HG02970 (cell line): ENCODE measurements at regions not wholly inside any gene's neighbourhood (a gene's known extent, or its start where the extent isn't known, plus 50 kb on each side); places are given as distances from the start of the nearest gene placed in this dataset.
"Not testable (repeated sequence)": the region's sequence is repeated elsewhere in the genome, so short reads cannot be mapped to it uniquely, and the experiment has no call there.

ENCODE experiments used
- ATAC-seq: cut with Tn5 transposase; IDR thresholded peaks from one replicate; pipeline ENCODE4 v1.9.1; 2021; ENCODE audit warnings: mild to moderate bottlenecking, moderate library complexity, moderate number of reproducible peaks; ENCODE audit not compliant: unreplicated experiment, low FRiP score

DNA sequence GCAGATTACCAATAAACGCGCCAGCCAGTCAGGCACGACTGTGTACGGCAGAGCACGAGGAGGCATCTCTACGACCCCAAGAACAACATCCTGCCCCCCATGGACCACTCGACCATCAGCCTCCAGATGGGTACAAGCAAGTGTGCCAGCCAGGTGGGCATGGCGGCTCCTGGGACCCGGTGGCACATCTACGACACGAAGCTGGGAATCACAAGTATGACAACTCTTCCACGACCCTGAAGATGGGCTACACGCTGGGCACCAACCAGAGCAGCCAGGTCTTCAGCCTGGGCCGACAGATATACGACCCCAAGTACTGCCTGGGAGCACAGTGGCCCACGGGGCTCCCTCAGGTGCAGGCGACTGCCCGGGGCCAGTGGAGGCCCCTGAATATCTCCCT, 217.6 kb downstream of the POTED start:
- ATAC-seq: no peak

DNA sequence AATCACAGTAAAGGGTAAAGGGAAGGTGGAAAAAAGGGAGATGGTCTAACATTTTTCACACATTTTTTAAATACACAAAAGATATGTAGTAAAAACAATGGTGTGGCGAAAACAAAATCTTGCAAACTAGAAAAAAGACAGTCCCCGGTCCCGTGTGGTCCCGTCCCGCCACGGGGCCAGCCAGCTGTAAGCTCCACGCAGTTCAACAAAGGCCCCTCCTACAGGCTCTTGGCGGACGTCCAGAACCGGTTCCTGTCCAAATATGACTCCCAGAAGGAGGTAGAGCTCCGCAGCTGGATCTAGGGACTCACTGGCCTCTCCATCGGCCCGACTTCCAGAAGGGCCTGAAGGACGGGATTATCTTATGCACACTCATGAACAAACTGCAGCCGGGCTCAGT, 216.9 kb downstream of the POTED start:
- not testable (repeated sequence) for ATAC-seq

DNA sequence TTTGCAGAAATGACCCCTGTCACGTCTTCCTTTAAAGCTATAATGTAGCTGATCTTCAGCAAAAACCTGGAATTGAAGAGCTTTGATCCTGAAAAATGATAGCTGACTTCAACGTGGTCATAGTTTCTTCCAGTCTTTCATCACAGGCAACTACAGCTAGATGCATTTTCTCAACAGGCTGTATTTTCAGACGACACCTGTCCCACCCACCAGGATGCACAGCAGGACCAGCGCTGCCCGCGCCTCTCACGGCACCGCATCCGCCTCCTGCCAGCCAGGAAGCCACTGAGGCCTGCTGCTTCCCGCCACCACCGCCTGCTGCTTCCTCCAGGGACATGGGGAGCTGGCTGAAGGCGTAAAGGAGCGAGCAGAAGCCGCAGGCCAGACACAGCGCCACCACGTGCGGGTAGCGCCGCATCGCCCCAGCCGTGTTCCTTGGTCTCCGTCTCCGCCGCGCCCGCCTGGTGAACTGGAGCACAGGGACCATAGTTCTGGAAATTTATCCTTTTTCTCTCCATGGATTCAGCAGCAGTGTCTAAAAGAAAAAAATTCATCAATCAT, 215.7 kb downstream of the POTED start:
- ATAC-seq: not testable (repeated sequence)

DNA sequence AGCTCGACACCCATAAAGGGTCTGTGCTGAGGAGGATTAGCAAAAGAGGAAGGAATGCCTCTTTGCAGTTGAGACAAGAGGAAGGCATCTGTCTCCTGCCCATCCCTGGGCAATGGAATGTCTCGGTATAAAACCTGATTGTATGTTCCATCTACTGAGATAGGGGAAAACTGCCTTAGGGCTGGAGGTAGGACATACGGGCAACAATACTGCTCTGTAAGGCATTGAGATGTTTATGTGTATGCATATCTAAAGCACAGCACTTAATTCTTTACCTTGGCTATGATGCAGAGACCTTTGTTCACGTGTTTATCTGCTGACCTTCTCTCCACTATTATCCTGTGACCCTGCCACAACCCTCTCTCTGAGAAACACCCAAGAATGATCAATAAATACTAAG, 210.7 kb downstream of the POTED start:
- ATAC-seq: not testable (repeated sequence)

DNA sequence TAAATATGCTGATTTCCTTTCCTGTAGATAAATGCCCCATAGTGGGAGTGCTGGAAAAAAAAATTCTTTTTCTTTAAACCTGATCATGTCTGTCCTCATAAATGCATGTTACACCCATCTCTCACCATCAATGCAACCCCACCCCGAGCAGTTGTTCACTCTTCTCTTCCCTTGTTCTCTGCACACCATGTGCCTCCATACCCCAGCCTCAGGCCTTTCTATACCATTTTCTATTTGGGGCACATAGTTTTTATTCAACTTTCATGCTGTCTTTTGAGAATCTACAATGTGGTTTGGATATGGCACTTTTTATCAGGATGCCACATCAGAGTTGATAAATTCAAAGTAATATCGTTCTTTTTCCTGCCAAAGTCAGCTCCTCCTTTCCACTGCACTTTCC, 202.6 kb downstream of the POTED start:
- not testable (repeated sequence) for ATAC-seq

DNA sequence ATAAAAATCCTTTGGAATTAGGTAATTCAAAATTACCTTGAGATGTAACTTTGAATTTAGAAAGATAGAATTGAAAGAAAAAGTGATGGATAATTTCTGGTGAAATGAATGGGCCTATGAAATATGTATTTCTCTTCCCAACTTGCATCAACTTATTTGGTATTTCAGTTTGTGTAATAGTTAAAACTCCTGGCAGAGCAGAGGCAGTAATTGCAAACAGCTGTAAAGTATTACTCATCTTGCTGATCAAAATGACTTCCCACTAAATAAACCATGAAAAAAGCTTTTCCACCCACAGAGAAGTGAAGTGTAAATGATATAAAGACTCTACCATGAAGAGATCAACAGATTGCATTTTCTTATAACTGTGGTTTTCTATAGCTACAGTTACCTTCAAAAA, 201.0 kb downstream of the POTED start:
- not testable (repeated sequence) for ATAC-seq

DNA sequence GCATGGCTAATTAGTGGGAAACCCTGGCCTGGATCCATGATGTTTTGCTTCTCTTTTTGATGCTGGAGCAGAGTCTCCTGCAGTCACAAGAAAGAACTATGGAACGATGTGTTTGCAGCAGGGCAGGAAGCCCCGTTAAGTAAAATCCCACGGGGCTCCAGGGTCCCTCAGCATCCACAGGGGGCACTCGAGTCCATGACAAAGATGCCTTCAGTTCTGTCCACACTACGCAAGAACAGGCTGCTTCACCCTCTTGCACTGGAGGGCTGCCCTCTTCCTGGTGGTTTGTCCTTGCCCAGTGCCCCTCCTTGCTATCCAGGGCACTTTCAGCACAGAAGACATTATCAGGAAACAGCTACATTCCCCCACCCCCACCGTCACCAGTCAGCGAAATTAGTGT, 196.9 kb downstream of the POTED start:
- not testable (repeated sequence) for ATAC-seq

DNA sequence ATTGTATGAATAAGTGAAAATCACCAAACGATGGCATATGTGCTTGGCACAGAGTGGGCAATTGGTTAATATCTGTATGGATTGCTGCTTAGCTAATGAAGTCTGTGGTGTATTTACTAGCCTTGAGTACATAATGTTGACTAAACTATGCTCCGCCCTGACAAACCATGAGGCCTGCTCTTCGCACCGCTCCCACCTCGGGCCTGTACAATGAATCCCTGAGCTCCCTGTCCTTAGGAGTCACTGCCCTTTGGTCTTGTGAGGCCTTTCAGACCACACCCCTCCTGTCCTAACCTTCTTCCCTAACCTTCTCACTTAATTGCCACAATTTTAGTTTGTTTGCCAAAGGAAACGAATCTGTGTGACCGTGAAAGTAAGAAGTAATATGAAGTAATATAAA, 193.2 kb downstream of the POTED start:
- not testable (repeated sequence) for ATAC-seq
